ENCODE measurements at regions not wholly inside any gene's neighbourhood (a gene's known extent, or its start where the extent isn't known, plus 50 kb on each side); places are given as distances from the start of the nearest gene placed in this dataset.

GRCh38 chr7:156067156-156067555 is 254.9 kb upstream of the SHH start:
- no peak for DNase-seq (ENCODE audit: low read depth)

DNA sequence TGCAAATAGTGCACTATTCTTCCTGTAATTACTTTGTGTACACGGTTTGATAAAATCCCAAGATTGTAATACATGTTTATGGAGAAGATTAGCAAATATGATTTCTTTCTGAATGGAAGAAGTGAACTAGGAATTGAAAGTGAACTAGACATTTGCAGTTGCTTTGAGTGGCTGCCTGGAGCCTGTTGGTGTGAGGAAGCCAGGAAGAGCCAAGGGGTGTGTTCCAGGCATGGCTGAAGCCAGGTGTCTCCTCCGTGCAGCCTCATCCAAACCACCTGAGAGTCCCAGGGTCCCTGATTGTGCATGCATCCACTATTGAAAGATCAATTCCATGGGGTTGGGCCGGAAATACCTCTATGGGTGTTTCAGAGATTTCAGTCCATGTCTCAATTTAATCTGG is 253.1 kb upstream of the SHH start:
- DNase-seq (ENCODE audit: low read depth): no peak

- DNase-seq (ENCODE audit: low read depth): no peak
These were observed 252.7 kb upstream of the SHH start for GRCh38 chr7:156064971-156065386.

DNA sequence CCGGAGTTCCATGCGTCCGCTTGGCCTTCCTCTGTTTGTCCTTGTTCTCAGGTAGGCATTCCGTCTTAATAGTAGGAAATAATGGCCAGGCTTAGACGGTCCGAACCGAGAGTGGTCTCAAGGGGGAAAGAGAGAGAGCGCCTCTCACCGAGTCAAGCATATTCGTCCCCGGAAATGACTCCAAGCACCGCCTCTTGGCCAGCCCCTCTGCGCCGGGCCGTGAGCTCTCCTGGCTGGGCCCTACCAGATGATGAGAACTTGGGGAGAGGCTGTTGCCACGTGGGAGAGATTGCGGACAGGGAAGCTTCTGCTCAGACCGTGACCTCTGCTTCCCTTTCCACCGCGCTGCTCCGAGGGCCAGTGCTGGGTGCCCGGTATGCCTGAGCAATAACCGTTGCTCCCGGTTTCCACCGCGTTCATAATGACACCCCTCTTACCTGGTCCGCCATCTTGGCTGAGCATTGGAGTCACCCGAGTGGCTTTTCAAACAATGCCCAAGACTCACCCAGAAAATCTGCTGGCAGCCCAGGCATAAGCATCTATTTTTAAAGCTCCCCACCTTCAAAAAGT is 251.1 kb upstream of the SHH start:
- no peak for DNase-seq (ENCODE audit: low read depth)

DNA sequence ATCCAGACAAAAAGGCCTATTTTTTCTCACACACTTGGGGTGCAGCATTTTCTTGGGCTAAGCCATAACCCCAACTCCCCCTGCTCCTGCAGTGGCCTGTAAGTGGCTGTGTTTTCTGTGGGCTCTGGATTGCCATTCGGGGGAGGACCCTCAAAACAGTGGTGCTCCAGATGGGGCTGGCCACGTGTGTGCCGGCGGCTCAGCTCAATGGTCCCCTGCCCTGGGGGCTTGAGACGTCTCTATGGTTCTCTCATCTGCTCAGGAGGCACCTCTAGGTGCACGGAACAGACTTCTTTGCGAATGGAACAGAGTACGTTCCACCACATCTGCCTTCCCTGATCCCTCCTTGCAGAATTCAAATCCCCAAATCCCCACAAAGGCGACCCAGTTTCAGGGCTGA is 250.0 kb upstream of the SHH start:
- DNase-seq (ENCODE audit: low read depth): no peak

- no peak for DNase-seq (ENCODE audit: low read depth)
These were observed 249.5 kb upstream of the SHH start for GRCh38 chr7:156061689-156062255.

GRCh38 chr7:156060925-156061324 is 248.7 kb upstream of the SHH start:
- DNase-seq (ENCODE audit: low read depth): no peak

- no peak for DNase-seq (ENCODE audit: low read depth)
These were observed 247.1 kb upstream of the SHH start for GRCh38 chr7:156059369-156059768.

GRCh38 chr7:156058248-156058647 is 246.0 kb upstream of the SHH start:
- no peak for DNase-seq (ENCODE audit: low read depth)

GRCh38 chr7:156056534-156056933 is 244.3 kb upstream of the SHH start:
- no peak for DNase-seq (ENCODE audit: low read depth)

DNA sequence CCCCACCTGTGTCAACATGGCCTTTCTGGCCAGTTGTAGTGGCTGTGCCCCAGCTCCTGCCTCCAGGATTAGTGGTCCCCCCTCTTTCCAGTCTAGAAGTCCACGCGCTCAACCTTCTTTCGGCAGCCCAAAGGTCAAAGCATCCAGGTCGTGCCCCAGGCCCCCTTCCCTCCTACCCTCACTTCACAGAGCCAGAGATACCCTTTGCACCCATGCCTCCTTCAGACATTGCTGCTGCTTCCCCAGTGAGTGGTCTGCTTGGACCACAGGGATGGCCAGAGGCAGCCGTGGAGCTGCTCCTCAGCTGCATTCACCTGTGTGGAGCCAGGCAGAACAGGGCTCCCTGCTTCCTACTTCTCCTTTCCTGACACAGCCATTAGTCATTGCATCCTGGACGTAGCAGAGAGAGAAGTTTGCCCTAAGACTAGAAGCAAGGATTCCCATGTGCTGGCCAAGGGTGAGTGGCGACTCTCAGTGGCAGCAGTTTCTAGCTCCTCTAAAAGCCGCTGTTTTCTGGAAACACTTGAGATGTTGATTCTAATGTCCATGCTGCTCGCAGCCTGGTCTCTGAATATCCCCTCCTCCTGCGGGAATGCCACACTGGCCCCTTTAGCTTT is 243.1 kb upstream of the SHH start:
- no peak for DNase-seq (ENCODE audit: low read depth)

DNA sequence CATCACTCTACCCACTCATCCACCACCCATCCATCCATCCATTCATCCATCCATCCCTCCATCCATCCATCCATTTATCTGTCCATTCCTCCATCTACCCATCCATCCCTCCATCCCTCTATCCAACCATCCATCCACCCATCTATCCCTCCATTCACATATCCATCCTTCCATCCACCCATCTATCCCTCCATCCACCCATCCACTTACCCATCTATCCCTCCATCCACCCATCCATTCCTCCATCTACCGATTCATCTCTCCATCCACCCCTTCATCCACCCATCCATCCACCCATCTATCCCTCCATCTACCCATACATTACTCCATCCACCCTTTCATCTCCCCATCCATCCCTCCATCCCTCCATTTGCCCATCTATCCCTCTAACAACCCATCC is 239.6 kb upstream of the SHH start:
- DNase-seq (ENCODE audit: low read depth): no peak

GRCh38 chr7:156050636-156051569 is 238.6 kb upstream of the SHH start:
- DNase-seq (ENCODE audit: low read depth): no peak

DNA sequence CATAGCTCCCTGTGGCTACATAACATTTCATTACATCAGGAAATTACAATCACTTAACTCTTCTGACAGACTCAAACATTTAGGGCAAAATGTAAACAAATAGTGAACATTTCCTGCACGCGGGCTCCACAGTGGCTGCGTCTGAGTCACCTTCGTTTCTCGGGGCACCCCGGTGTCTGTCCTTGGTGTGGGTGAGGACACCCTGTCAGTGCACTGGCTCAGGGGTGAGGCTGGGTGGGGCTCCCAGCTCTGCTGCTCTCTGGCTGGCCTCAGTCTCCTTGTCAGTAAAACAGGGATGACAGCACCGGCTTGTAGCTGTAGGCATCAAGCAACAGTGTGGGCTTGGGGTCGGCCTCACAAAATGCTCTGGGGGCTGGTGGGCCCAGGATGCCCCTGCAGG is 237.1 kb upstream of the SHH start:
- no peak for DNase-seq (ENCODE audit: low read depth)

GRCh38 chr7:156046031-156046560 is 233.8 kb upstream of the SHH start:
- no peak for DNase-seq (ENCODE audit: low read depth)

DNA sequence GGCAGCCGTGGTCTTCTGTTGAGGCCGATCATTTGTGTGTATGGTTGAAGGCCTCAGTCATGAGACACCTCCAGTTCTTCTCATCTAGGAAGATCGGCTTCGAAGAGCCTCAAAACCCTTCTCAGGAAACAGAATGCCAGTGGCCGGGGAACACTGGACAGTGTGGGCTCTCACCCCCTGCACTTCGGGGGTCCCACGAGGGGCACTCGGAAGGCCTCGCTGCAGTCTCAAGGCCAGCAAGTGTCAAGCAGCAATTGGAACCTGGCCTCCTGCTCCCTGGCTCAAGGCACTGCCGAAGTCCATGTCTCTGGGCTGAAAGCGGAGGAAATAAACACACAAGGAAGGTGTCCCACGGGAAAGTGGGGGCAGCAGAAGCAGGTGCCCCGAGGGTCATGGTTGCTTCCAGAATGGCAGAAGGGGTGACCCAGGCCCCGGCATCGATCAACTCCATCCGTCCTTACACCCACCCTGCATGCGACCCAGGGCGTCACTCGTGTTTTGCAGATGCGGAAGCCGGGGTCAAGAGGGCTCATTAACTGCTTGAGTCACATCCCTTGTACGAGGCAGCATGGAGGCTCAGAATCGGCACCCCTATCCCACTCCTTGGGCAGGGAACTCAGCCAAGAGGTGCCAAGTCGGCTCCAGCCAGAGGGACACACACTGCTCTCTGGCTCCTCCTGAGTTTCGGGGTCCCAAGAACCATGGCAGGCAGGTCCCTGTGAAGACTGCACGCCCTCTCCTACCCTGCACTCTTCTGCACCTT is 231.3 kb upstream of the SHH start:
- no peak for DNase-seq (ENCODE audit: low read depth)

DNA sequence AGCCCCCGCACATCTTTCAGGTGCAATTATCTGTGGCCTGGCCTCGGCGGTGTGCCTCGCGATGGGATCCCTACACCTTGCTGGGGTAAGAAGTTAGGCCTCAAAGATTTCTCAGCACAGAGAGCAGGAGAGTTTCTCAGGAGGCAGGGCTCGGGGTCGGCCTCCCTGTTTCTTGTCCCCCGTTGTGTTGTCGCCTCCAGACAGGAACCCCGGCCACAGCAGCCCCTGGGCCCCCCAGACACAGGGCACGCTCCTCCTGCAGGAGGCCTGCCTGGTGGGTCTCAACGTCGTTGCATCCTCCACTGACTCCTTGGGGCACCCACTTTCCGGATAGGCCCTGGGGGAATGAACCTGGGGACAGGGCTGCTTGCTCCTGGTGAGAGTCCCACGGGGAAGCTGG is 229.1 kb upstream of the SHH start:
- no peak for DNase-seq (ENCODE audit: low read depth)

- no peak for DNase-seq (ENCODE audit: low read depth)
These were observed 227.9 kb upstream of the SHH start for GRCh38 chr7:156039971-156040677.

DNA sequence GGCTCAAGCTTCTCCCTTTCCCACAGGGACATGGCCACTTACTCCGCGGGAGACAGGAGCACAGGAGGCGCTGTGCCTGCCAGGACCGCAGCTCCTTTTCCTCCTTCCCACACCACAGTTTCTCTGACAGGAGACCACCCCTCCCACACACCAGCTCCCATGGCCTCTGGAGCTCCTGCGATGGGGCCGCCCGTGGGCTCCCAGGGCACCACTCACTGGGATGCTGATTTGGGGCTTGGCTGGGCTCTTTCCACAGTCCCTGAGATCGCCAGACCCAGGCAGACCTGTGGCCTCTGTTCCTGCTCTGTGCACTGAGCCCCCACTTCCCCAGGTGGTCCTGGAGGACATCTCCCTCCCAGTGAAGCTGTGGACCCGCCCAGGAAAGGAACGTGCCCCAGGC is 226.9 kb upstream of the SHH start:
- DNase-seq (ENCODE audit: low read depth): no peak

- no peak for DNase-seq (ENCODE audit: low read depth)
These were observed 226.1 kb upstream of the SHH start for GRCh38 chr7:156038345-156038744.

DNA sequence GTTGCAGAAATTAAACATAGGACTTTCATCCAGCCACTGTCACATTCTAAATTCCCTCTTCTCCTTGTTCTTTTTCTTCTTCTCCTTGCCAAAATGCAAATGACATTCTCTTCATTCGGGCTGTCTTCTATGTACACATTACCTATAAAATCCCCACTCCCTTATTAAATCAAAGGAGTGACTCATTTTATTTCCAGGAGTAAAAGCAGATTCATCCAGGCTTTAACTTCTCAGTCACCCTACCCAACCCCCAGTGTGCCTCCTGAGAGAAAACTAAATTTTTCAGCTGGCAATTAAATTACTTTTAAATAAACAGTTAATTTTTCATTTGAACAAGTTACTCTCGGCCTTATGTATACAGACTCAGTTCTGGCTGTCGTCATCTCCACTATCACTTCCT is 223.9 kb upstream of the SHH start:
- no peak for DNase-seq (ENCODE audit: low read depth)
